ENCODE measurements at regions not wholly inside any gene's neighbourhood (a gene's known extent, or its start where the extent isn't known, plus 50 kb on each side); places are given as distances from the start of the nearest gene placed in this dataset.

DNA sequence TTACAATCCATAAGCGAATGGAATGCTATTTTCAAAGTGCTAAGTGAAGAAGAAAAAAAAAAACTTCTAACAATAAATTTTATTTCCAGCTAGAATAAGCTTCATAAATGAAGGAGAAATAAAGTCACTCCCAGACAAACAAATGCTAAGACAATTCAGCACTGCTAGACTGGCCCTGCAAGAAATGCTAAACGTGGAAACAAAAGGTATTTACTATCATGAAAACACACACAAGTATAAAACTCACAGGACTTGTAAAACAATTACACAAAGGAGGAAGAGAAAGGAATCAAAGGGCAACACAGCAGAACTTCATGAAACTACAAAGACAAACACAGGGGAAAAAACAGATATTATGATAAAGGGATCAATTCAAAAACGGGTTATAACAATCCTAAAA, 85.8 kb upstream of the NELL2 start:
- CTCF ChIA-PET: no interaction called here
- H3K4me1 Mint-ChIP-seq (ENCODE audit: low read depth, unreplicated experiment): no peaks in the 10 kb centered on the region
- no TSS peak for BruUV-seq (replicated peaks)

GRCh38 chr12:44960856-44961255, 84.7 kb upstream of the NELL2 start:
- Mint-ChIP-seq H3K9me3 (ENCODE audit: low read depth, unreplicated experiment) (peaks cover 3% of the 10 kb centered on the region), H3K27me3 (ENCODE audit: unreplicated experiment) (no peaks in the 10 kb centered on the region), H3K4me1 (ENCODE audit: low read depth, unreplicated experiment) (no peaks in the 10 kb centered on the region), H3K4me3 (ENCODE audit: low read depth, unreplicated experiment) (no peak overlapping the region), H3K27ac (ENCODE audit: unreplicated experiment) (no peak overlapping the region), H3K36me3 (ENCODE audit: insufficient read depth, unreplicated experiment) (no peaks in the 10 kb centered on the region)
- BruUV-seq (replicated peaks): no TSS peak
- TF ChIP-seq CTCF (IDR thresholded peaks at IDR 0.05; ENCODE audit: unreplicated experiment): no peak
- DNase-seq: peak; percentile 1
- intact Hi-C loops (cut with micrococcal nuclease; ENCODE audit: unreplicated experiment): no loop called here
- CTCF ChIA-PET: no interaction called here

More for the DNA sequence above, 85.8 kb upstream of the NELL2 start:
- DNase-seq: no peak
- H3K36me3 Mint-ChIP-seq (ENCODE audit: insufficient read depth, unreplicated experiment): no peaks in the 10 kb centered on the region
- H3K9me3 Mint-ChIP-seq (ENCODE audit: low read depth, unreplicated experiment): peaks cover 3% of the 10 kb centered on the region
- H3K4me3 Mint-ChIP-seq (ENCODE audit: low read depth, unreplicated experiment): no peak overlapping the region
- no peak for TF ChIP-seq CTCF (IDR thresholded peaks at IDR 0.05; ENCODE audit: unreplicated experiment)
- no peaks in the 10 kb centered on the region for H3K27me3 Mint-ChIP-seq (ENCODE audit: unreplicated experiment)
- intact Hi-C loops (cut with micrococcal nuclease; ENCODE audit: unreplicated experiment): no loop called here
- no peak overlapping the region for H3K27ac Mint-ChIP-seq (ENCODE audit: unreplicated experiment)

GRCh38 chr12:44960423-44960822, 84.3 kb upstream of the NELL2 start:
- intact Hi-C loops (cut with micrococcal nuclease; ENCODE audit: unreplicated experiment): no loop called here
- Mint-ChIP-seq H3K36me3 (ENCODE audit: insufficient read depth, unreplicated experiment) (no peaks in the 10 kb centered on the region), H3K4me1 (ENCODE audit: low read depth, unreplicated experiment) (no peaks in the 10 kb centered on the region), H3K4me3 (ENCODE audit: low read depth, unreplicated experiment) (no peak overlapping the region), H3K27me3 (ENCODE audit: unreplicated experiment) (no peaks in the 10 kb centered on the region), H3K9me3 (ENCODE audit: low read depth, unreplicated experiment) (peaks cover 3% of the 10 kb centered on the region), H3K27ac (ENCODE audit: unreplicated experiment) (no peak overlapping the region)
- no peak for DNase-seq
- no peak for TF ChIP-seq CTCF (IDR thresholded peaks at IDR 0.05; ENCODE audit: unreplicated experiment)
- CTCF ChIA-PET: no interaction called here
- BruUV-seq (replicated peaks): no TSS peak

DNA sequence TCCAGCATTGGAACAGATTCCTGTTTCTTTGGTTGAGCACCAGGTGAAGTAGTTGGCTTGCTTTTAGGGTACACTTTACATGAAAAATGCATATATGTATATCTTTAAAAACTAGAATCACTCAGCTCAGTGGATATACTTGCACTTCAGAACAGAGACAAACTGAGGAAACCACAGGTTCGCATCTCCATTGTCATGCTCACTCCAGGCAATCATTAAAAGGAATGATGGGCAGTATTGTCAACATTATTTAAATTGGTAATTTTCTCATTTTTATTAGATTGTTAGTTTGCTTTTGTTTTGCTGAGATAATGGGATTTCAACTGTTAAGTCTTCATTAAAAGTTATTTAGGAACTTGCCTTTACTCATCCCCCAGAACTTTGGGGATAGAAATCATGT, 71.0 kb upstream of the NELL2 start:
- no peaks in the 10 kb centered on the region for H3K9me3 Mint-ChIP-seq (ENCODE audit: low read depth, unreplicated experiment)
- H3K27me3 Mint-ChIP-seq (ENCODE audit: unreplicated experiment): no peaks in the 10 kb centered on the region
- no peaks in the 10 kb centered on the region for H3K36me3 Mint-ChIP-seq (ENCODE audit: insufficient read depth, unreplicated experiment)
- H3K27ac Mint-ChIP-seq (ENCODE audit: unreplicated experiment): no peak overlapping the region
- TF ChIP-seq CTCF (IDR thresholded peaks at IDR 0.05; ENCODE audit: unreplicated experiment): no peak
- CTCF ChIA-PET: no interaction called here
- intact Hi-C loops (cut with micrococcal nuclease; ENCODE audit: unreplicated experiment): no loop called here
- no TSS peak for BruUV-seq (replicated peaks)
- H3K4me3 Mint-ChIP-seq (ENCODE audit: low read depth, unreplicated experiment): no peak overlapping the region
- H3K4me1 Mint-ChIP-seq (ENCODE audit: low read depth, unreplicated experiment): no peaks in the 10 kb centered on the region
- no peak for DNase-seq

- CTCF ChIA-PET: no interaction called here
- no TSS peak for BruUV-seq (replicated peaks)
- H3K27ac Mint-ChIP-seq (ENCODE audit: unreplicated experiment): no peak overlapping the region
- intact Hi-C loops (cut with micrococcal nuclease; ENCODE audit: unreplicated experiment): no loop called here
- no peaks in the 10 kb centered on the region for H3K27me3 Mint-ChIP-seq (ENCODE audit: unreplicated experiment)
- H3K4me1 Mint-ChIP-seq (ENCODE audit: low read depth, unreplicated experiment): no peaks in the 10 kb centered on the region
- H3K9me3 Mint-ChIP-seq (ENCODE audit: low read depth, unreplicated experiment): no peaks in the 10 kb centered on the region
- no peaks in the 10 kb centered on the region for H3K36me3 Mint-ChIP-seq (ENCODE audit: insufficient read depth, unreplicated experiment)
- no peak for TF ChIP-seq CTCF (IDR thresholded peaks at IDR 0.05; ENCODE audit: unreplicated experiment)
- no peak overlapping the region for H3K4me3 Mint-ChIP-seq (ENCODE audit: low read depth, unreplicated experiment)
- no peak for DNase-seq
Measured at GRCh38 chr12:44942714-44943113, 66.6 kb upstream of the NELL2 start.
